Peyer's patch (tissue), 4 donors: ENCODE measurements at regions not wholly inside any gene's neighbourhood (a gene's known extent, or its start where the extent isn't known, plus 50 kb on each side); places are given as distances from the start of the nearest gene placed in this dataset.
A peak's percentile ranks its signal among the peaks of the same experiment; 100 is the strongest.

Source experiments
- DNase-seq, 3 donors: peaks; one replicate each; pipeline ENCODE4 v3.0.0-alpha.2; 2017 to 2019
- H3K27ac ChIP-seq, 4 donors: fragments of 200-600 bp; sonication (generic); one replicate each; pipeline ENCODE4 v1.5.1; 2016 to 2019
- H3K27me3 ChIP-seq, 2 donors: fragments of 200-600 bp; sonication (generic); one replicate each; pipeline ENCODE4 v1.5.1; 2019
- H3K36me3 ChIP-seq, 3 donors: fragments of 200-600 bp; sonication (generic); one replicate each; pipeline ENCODE4 v1.5.1; 2016 to 2019
- H3K4me1 ChIP-seq, 4 donors: fragments of 200-600 bp; sonication (generic); one replicate each; pipeline ENCODE4 v1.5.1; 2016 to 2019
- H3K4me3 ChIP-seq, 4 donors: fragments of 200-600 bp; sonication (generic); 1 replicate in 3 of 4; 2 replicates in 1 of 4; pipeline ENCODE4 v1.5.1; 2016 to 2019; ENCODE audit warnings: mild to moderate bottlenecking in 1 of 4
- H3K9me3 ChIP-seq, 4 donors: fragments of 200-600 bp; sonication (generic); one replicate each; pipeline ENCODE4 v1.5.1; 2016 to 2019; ENCODE audit warnings: mild to moderate bottlenecking in 1 of 4
- POLR2A ChIP-seq, 2 donors: fragments of 450-650 bp; IDR thresholded peaks; one replicate each; pipeline ENCODE4 v1.5.1; 2017; ENCODE audit warnings: antibody characterized with exemption in 2 of 2, mild to moderate bottlenecking in 2 of 2, moderate library complexity in 2 of 2
- TF ChIP-seq, protein P1 (sequence below), 6 experiments: fragments of 450-650 bp in 4 of 6; fragments of 200-600 bp in 2 of 6; sonication (generic) in 1 of 6; IDR thresholded peaks; one replicate each; pipeline ENCODE4 v1.5.1; 2017 to 2019; ENCODE audit warnings: antibody characterized with exemption in 6 of 6, mild to moderate bottlenecking in 3 of 6, moderate library complexity in 1 of 6

GRCh38 chr5:33334829-33335228, 105.9 kb upstream of the TARS1 start:
- Histone ChIP-seq H3K27me3 (no peaks in the 10 kb centered on the region), H3K4me1 (no peaks in the 10 kb centered on the region), H3K27ac (no peak overlapping the region), H3K4me3 (no peak overlapping the region), H3K36me3 (no peaks in the 10 kb centered on the region), H3K9me3 (no peaks in the 10 kb centered on the region)
- TF ChIP-seq POLR2A (IDR thresholded peaks at IDR 0.05): no peak
- TF ChIP-seq, protein P1, sequence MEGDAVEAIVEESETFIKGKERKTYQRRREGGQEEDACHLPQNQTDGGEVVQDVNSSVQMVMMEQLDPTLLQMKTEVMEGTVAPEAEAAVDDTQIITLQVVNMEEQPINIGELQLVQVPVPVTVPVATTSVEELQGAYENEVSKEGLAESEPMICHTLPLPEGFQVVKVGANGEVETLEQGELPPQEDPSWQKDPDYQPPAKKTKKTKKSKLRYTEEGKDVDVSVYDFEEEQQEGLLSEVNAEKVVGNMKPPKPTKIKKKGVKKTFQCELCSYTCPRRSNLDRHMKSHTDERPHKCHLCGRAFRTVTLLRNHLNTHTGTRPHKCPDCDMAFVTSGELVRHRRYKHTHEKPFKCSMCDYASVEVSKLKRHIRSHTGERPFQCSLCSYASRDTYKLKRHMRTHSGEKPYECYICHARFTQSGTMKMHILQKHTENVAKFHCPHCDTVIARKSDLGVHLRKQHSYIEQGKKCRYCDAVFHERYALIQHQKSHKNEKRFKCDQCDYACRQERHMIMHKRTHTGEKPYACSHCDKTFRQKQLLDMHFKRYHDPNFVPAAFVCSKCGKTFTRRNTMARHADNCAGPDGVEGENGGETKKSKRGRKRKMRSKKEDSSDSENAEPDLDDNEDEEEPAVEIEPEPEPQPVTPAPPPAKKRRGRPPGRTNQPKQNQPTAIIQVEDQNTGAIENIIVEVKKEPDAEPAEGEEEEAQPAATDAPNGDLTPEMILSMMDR (IDR thresholded peaks at IDR 0.05): no peak
- no peak for DNase-seq

DNA sequence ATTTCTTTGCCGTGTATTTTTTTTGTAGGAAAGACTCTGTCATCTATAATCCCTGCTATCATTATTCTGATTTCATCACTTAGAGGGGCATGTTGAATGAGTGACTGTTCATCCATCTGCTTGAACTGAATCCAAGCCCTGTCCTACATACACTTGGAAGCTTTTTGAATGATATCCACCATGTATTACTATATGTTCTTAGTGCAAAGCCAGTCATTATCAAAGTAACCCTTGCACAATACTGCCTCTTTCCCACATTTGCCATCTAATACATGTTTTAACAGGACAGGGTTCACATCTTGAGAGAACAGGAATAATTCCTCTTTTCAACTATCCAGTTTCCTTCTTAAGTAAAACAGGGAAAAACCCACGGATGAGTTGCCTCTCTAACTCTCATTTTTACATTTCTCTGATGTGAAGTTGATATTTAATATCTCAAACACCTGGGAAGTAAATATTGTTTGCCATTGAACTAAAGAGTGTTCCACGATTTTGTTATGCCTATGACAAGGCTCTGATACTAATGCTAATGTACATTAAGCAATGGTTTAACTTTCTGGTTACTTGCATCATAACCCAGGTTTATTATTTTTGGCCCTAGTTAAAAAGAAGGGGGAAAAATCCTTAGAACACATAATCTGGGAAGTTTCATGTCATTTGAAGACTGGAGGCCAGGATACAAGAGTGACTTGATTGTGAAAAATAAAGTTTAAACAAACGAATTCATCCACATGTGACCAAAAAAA, 103.7 kb upstream of the TARS1 start:
- no peak overlapping the region for H3K4me3 ChIP-seq
- H3K36me3 ChIP-seq: no peaks in the 10 kb centered on the region
- TF ChIP-seq, protein P1 (IDR thresholded peaks at IDR 0.05): no peak
- no peak for TF ChIP-seq POLR2A (IDR thresholded peaks at IDR 0.05)
- H3K27ac ChIP-seq: no peak overlapping the region
- H3K4me1 ChIP-seq: no peaks in the 10 kb centered on the region
- no peak for DNase-seq
- no peaks in the 10 kb centered on the region for H3K9me3 ChIP-seq
- H3K27me3 ChIP-seq: no peaks in the 10 kb centered on the region

DNA sequence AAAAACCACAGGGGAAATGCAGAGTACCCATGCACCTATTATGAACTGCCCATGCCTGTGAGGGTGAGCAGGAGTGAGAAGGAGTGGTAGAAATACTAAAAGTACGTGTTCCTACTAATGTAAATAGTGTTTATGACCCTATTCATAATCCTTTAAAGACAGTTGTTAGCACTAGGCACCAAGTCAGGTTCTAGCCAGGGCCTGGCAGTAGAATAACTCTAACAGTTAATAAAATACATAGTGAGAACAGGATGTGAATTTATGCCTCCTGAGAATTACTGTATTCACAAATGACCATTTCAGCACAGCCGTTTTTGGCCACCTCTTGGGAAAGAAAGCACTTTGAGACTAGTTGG, 103.2 kb upstream of the TARS1 start:
- H3K27me3 ChIP-seq: no peaks in the 10 kb centered on the region
- no peak for TF ChIP-seq POLR2A (IDR thresholded peaks at IDR 0.05)
- TF ChIP-seq, protein P1 (IDR thresholded peaks at IDR 0.05): no peak
- no peak for DNase-seq
- H3K9me3 ChIP-seq: no peaks in the 10 kb centered on the region
- no peak overlapping the region for H3K27ac ChIP-seq
- no peak overlapping the region for H3K4me3 ChIP-seq
- H3K36me3 ChIP-seq: no peaks in the 10 kb centered on the region
- H3K4me1 ChIP-seq: no peaks in the 10 kb centered on the region

GRCh38 chr5:33338336-33339110, 102.2 kb upstream of the TARS1 start:
- H3K36me3 ChIP-seq: no peaks in the 10 kb centered on the region
- TF ChIP-seq, protein P1 (IDR thresholded peaks at IDR 0.05): peak in 1 of 6 experiments; percentile 27
- TF ChIP-seq POLR2A (IDR thresholded peaks at IDR 0.05): no peak
- H3K27ac ChIP-seq: no peak overlapping the region
- no peak for DNase-seq
- no peaks in the 10 kb centered on the region for H3K27me3 ChIP-seq
- H3K4me3 ChIP-seq: no peak overlapping the region
- no peaks in the 10 kb centered on the region for H3K4me1 ChIP-seq
- H3K9me3 ChIP-seq: no peaks in the 10 kb centered on the region

- no peak for DNase-seq
- Histone ChIP-seq H3K27ac (no peak overlapping the region), H3K9me3 (no peaks in the 10 kb centered on the region), H3K4me1 (no peaks in the 10 kb centered on the region), H3K4me3 (no peak overlapping the region), H3K27me3 (no peaks in the 10 kb centered on the region), H3K36me3 (no peaks in the 10 kb centered on the region)
- TF ChIP-seq, protein P1 (IDR thresholded peaks at IDR 0.05): no peak
- TF ChIP-seq POLR2A (IDR thresholded peaks at IDR 0.05): no peak
Observed at GRCh38 chr5:33339413-33339812, 101.4 kb upstream of the TARS1 start.
